ENCODE measurements at regions not wholly inside any gene's neighbourhood (a gene's known extent, or its start where the extent isn't known, plus 50 kb on each side); places are given as distances from the start of the nearest gene placed in this dataset.

GRCh38 chr14:43155924-43156323 is 1351.2 kb downstream of the FSCB start:
- no peak for TF ChIP-seq CTCF (IDR thresholded peaks at IDR 0.05 in 8 of 11, conservative IDR thresholded peaks at IDR 0.05 in 3 of 11)
- no peak for TF ChIP-seq POLR2A (IDR thresholded peaks at IDR 0.05)
- no peak for TF ChIP-seq POLR2AphosphoS5 (IDR thresholded peaks at IDR 0.05)
- no peaks in the 10 kb centered on the region for H3K27me3 ChIP-seq (replicated peaks in 1 of 7)
- DNase-seq: no peak
- no peak overlapping the region for H3K4me3 ChIP-seq
- no peak overlapping the region for H3K27ac ChIP-seq
- no peaks in the 10 kb centered on the region for H3K36me3 ChIP-seq
- intact Hi-C loops (cut with DNase I; ENCODE audit: low total_unique reads): no loop called here
- H3K4me1 ChIP-seq: no peaks in the 10 kb centered on the region
- 76 to 91% (median 83%) methylated on average over 2 of the region's 2 CpGs for whole genome bisulfite sequencing, 5 donors
- no peaks in the 10 kb centered on the region for H3K9me3 ChIP-seq

- no peak for DNase-seq
- Histone ChIP-seq H3K36me3 (no peaks in the 10 kb centered on the region), H3K27ac (no peak overlapping the region), H3K4me1 (no peaks in the 10 kb centered on the region), H3K4me3 (no peak overlapping the region), H3K27me3 (replicated peaks in 1 of 7) (no peaks in the 10 kb centered on the region), H3K9me3 (no peaks in the 10 kb centered on the region)
- no peak for TF ChIP-seq POLR2AphosphoS5 (IDR thresholded peaks at IDR 0.05)
- no peak for TF ChIP-seq POLR2A (IDR thresholded peaks at IDR 0.05)
- TF ChIP-seq CTCF (IDR thresholded peaks at IDR 0.05 in 8 of 11, conservative IDR thresholded peaks at IDR 0.05 in 3 of 11): no peak
- WGBS, 5 donors: 88 to 100% (median 91%) methylated on average over 1 of the region's 1 CpG
- intact Hi-C loops (cut with DNase I; ENCODE audit: low total_unique reads): no loop called here
These were observed 1351.8 kb downstream of the FSCB start for GRCh38 chr14:43155258-43155657.

- 73 to 85% (median 79%) methylated on average over 3 of the region's 3 CpGs for WGBS, 5 donors
These were observed 1359.6 kb downstream of the FSCB start for GRCh38 chr14:43147485-43147884.

GRCh38 chr14:43145361-43145760 is 1361.7 kb downstream of the FSCB start:
- DNase-seq: no peak
- TF ChIP-seq CTCF (IDR thresholded peaks at IDR 0.05 in 8 of 11, conservative IDR thresholded peaks at IDR 0.05 in 3 of 11) (no peak), POLR2A (IDR thresholded peaks at IDR 0.05) (no peak), POLR2AphosphoS5 (IDR thresholded peaks at IDR 0.05) (no peak)
- no peak overlapping the region for H3K4me3 ChIP-seq
- 72 to 83% (median 78%) methylated on average over 2 of the region's 2 CpGs for WGBS, 5 donors
- no peaks in the 10 kb centered on the region for H3K4me1 ChIP-seq
- H3K27me3 ChIP-seq (replicated peaks in 1 of 7): no peaks in the 10 kb centered on the region
- H3K27ac ChIP-seq: no peak overlapping the region
- no peaks in the 10 kb centered on the region for H3K9me3 ChIP-seq
- intact Hi-C loops (cut with DNase I; ENCODE audit: low total_unique reads): no loop called here
- no peaks in the 10 kb centered on the region for H3K36me3 ChIP-seq

More at GRCh38 chr14:43147485-43147884, 1359.6 kb downstream of the FSCB start:
- H3K27ac ChIP-seq: no peak overlapping the region
- H3K9me3 ChIP-seq: no peaks in the 10 kb centered on the region
- DNase-seq: no peak
- intact Hi-C loops (cut with DNase I; ENCODE audit: low total_unique reads): no loop called here
- no peak for TF ChIP-seq POLR2AphosphoS5 (IDR thresholded peaks at IDR 0.05)
- no peak for TF ChIP-seq CTCF (IDR thresholded peaks at IDR 0.05 in 8 of 11, conservative IDR thresholded peaks at IDR 0.05 in 3 of 11)
- no peak for TF ChIP-seq POLR2A (IDR thresholded peaks at IDR 0.05)
- H3K4me1 ChIP-seq: no peaks in the 10 kb centered on the region
- H3K27me3 ChIP-seq (replicated peaks in 1 of 7): no peaks in the 10 kb centered on the region
- H3K4me3 ChIP-seq: no peak overlapping the region
- H3K36me3 ChIP-seq: no peaks in the 10 kb centered on the region

Data from spleen (tissue), 11 donors.